DMS 273 (cell line): ENCODE measurements at regions not wholly inside any gene's neighbourhood (a gene's known extent, or its start where the extent isn't known, plus 50 kb on each side); places are given as distances from the start of the nearest gene placed in this dataset.
"Not testable (repeated sequence)": the region's sequence is repeated elsewhere in the genome, so short reads cannot be mapped to it uniquely, and the experiment has no call there.

Source experiments
- DNase-seq: peaks from one replicate; lab custom pipeline; 2025; ENCODE audit not compliant: unreplicated experiment; lab: John Stamatoyannopoulos, UW

DNA sequence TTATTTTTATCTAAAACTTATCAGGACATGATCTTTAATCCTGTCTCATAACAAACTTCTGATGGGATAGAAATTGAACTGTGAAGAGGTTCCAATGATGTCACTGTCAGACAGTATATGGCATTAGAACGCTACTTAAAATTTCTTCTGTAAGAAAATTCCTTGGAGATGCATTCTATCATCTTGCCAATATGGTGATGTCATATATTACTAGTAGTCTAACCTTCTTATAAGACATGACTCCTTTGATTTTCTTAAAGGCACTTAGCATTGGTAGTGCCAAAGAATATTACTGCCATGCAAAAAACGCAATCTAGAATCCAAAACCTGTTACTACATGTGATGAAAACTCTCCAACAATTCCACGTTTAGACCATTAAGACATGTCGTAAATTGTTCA, 131.1 kb downstream of the SLC25A46 start:
- no peak for DNase-seq

- no peak for DNase-seq
Measured at GRCh38 chr5:110872200-110872599, 133.4 kb downstream of the SLC25A46 start.

- DNase-seq: no peak
Measured at GRCh38 chr5:110872963-110873362, 134.2 kb downstream of the SLC25A46 start.

DNA sequence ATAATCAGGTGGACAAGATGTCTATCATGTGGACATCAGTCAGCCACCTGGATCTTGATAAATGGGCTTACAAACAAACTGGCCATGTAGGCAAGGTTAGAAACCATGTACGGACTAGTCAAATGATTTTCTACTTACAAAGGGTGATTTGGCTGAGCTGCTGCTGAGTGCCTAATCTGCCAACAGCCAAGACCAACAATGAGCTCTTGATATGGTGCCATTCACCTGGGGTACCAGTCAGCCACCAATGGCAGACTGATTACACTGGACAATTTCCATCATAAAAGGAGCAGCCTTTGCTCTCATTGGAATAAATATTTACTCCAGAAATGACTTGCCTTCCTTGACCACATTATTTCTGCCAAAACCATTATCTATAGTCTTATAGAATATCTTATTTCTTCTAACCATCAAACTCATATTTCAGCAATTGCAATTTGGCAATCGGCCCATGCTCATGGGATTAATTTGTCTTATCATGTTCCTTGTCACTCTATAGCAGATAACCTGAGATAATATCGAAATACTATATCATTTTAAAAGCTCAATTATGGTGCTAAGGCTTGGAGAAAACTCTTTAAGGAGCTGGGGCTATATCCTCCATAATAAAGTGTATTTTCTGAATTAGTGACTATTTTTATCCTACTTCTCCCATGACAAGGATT, 135.1 kb downstream of the SLC25A46 start:
- no peak for DNase-seq

- DNase-seq: not testable (repeated sequence)
Measured at GRCh38 chr5:110875115-110875514, 136.3 kb downstream of the SLC25A46 start.

- no peak for DNase-seq
Measured at GRCh38 chr5:110878115-110878514, 139.3 kb downstream of the SLC25A46 start.

GRCh38 chr5:110879675-110880074, 140.9 kb downstream of the SLC25A46 start:
- DNase-seq: no peak

DNA sequence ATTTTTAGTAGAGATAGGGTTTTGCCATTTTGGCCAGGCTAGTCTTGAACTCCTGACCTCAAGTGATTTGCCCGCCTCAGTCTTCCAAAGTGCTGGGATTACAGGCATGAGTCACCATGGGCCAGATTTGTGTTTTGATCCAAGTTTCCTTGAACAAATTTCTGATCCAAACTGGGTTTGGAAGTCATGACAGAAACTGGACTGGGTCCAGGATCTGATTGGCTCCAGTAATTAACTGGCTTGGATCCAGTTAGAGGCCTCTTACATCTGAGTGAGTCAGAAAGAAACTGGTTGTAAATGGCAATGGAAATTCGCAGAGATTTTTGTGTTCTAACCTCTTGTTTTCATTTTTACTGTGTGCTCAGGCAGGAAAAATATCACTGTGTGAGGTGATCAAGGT, 141.6 kb downstream of the SLC25A46 start:
- DNase-seq: peak; percentile 61

GRCh38 chr5:110884005-110884404, 145.2 kb downstream of the SLC25A46 start:
- DNase-seq: no peak

DNA sequence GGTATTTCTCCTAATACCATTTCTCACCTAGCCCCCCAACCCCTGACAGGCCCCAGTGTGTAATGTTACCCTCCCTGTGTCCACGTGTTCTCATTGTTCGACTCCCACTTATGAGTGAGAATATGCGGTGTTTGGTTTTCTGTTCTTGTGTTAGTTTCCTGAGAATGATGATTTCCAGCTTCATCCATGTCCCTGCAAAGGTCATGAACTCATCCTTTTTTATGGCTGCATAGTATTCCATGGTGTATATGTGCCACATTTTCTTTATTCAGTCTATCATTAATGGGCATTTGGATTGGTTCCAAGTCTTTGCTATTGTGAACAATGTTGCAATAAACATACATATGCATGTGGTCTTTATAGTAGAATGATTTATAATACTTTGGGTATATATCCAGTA, 148.4 kb downstream of the SLC25A46 start:
- not testable (repeated sequence) for DNase-seq

DNA sequence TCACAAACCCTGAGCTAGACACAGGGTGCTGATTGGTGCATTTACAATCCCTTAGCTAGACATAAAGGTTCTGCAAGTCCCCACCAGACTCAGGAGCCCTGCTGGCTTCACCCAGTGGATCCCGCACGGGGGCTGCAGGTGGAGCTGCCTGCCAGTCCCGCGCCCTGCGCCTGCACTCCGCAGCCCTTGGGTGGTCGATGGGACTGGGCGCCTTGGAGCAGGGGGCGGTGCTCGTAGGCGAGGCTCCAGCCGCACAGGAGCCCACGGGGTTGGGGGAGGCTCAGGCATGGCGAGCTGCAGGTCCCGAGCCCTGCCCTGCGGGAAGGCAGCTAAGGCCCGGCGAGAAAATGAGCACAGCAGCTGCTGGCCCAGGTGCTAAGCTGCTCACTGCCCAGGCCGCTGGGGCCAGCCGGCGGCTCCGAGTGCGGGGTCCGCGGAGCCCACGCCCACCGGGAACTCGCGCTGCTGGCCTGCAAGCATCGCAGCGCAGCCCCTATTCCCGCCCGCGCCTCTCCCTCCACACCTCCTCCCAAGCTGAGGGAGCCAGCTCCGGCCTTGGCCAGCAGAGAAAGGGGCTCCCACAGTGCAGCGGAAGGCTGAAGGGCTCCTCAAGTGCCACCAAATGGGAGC, 155.2 kb downstream of the SLC25A46 start:
- not testable (repeated sequence) for DNase-seq

GRCh38 chr5:110894805-110895204, 156.0 kb downstream of the SLC25A46 start:
- no peak for DNase-seq

DNA sequence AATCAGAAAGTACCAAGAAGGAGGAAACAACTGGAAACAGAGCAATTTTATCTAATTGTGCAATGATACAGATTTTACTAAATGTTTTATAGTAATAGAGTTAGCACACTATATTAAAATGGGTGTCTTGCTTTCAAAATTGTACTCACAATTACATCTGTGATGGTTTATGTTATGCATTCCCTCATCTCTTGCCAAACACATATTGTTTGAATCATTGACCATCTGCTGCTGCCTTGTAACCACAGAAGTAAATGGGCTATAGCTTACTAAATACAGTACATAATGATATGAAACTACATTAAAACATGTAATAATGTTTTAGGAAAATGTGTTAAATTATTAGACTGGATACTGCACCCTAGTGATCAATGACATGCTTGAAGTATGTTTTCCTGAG, 158.1 kb downstream of the SLC25A46 start:
- peak; percentile 64 for DNase-seq

GRCh38 chr5:110899566-110900412, 161.0 kb downstream of the SLC25A46 start:
- DNase-seq: no peak

GRCh38 chr5:110900829-110901228, 162.0 kb downstream of the SLC25A46 start:
- DNase-seq: no peak

DNA sequence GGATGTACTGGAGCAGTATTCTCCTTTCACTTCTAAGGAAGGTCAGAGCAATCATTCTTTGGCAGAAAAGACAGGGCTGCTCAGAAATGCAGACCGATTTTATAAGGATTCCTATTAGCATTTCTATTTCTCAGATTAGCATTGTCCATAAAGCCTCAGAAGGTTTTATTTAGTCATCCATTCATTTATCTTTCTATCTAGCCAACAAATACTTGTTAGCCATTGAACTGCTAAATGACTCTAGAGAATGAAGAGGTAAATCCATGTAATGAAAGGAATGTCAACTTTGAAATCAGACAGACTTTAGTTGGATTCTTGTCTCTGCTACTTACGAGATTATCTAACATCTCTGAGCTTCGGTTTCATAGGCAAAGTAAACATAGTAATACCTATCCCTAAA, 165.2 kb downstream of the SLC25A46 start:
- DNase-seq: no peak

DNA sequence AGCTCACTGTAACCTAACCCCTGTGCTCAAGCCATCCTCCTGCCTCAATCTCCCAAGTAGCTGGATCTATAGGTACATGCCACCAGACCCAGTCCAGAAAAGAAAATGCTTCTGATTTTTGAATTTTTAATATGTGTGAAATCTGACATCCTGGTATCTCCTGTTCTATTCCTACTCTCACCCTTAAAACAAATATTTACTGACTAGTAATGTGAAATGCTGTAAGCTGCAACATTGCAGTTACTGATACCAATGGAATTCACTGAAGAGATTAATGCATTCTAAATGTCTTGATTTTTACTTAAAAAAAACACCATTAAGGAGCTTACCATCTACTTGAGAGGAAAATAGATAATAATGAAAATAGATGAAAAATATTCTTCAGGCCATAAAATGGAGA, 162.7 kb upstream of the TSLP start:
- DNase-seq: no peak

GRCh38 chr5:110909415-110909814, 162.1 kb upstream of the TSLP start:
- DNase-seq: no peak

DNA sequence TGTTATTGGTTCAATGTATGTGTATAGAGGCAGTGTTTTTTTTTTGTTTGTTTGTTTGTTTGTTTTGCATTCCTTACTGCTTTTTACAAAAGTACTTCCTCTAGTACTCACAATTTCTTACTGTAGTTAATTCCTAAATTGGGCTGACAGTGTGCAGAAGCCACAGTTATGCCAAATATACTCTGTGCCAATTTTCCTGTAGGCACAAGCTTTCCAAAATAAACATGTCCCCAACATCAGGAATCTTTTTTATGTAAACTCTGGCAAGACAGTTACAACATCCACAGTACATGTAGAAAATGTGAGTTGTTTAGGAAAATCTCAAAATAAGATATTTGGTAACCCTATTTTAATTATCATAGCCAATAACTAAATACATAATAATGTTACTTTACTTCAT, 161.6 kb upstream of the TSLP start:
- DNase-seq: no peak

DNA sequence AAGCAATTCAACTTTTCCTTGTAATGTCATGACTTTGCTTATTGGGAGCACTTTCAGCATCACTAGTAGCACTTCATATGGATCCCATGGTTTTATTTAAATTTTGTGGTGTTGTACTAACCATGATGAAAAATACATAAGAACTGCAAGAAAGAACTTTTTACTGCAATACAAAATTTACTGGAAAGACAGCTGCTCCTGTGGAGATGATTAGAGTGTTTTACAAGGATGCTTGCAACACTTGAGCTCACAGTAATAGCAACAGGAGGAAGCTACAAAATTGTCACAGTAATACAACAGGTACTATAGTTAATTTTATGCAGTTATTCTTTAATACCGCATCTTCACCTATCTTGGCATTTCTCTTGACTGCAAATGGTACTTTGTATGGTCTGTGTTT, 158.3 kb upstream of the TSLP start:
- DNase-seq: no peak

- DNase-seq: peak; percentile 75
Measured at GRCh38 chr5:110916381-110917049, 155.0 kb upstream of the TSLP start.
